ENCODE measurements at regions not wholly inside any gene's neighbourhood (a gene's known extent, or its start where the extent isn't known, plus 50 kb on each side); places are given as distances from the start of the nearest gene placed in this dataset.

GRCh38 chr13:39268398-39268797, 230.1 kb downstream of the NHLRC3 start:
- TF ChIP-seq CTCF (IDR thresholded peaks at IDR 0.05): no peak
- no peak for TF ChIP-seq POLR2A (IDR thresholded peaks at IDR 0.05)

Measured in Peyer's patch (tissue), 4 donors.